ENCODE measurements at regions not wholly inside any gene's neighbourhood (a gene's known extent, or its start where the extent isn't known, plus 50 kb on each side); places are given as distances from the start of the nearest gene placed in this dataset.

DNA sequence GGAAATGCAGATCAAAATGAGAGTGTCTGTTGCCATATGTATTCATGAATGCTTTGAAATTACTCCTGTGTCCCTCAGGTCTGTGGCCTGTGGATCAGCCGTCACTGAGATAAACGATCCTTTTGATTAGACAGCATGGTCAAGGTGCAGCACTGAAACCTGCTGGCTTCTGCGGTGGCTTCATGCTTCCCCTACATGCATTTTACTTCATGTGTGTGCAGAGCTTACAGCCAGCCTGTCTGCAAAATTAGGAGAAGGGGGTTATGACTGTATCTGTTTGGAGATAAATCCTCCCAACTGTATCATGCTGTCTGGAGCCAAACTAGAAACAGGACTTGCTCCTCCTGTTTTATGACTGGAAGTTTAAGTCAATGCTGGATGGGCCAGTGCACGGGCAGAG is 71.0 kb upstream of the PLPP4 start:
- TF ChIP-seq, protein P1, sequence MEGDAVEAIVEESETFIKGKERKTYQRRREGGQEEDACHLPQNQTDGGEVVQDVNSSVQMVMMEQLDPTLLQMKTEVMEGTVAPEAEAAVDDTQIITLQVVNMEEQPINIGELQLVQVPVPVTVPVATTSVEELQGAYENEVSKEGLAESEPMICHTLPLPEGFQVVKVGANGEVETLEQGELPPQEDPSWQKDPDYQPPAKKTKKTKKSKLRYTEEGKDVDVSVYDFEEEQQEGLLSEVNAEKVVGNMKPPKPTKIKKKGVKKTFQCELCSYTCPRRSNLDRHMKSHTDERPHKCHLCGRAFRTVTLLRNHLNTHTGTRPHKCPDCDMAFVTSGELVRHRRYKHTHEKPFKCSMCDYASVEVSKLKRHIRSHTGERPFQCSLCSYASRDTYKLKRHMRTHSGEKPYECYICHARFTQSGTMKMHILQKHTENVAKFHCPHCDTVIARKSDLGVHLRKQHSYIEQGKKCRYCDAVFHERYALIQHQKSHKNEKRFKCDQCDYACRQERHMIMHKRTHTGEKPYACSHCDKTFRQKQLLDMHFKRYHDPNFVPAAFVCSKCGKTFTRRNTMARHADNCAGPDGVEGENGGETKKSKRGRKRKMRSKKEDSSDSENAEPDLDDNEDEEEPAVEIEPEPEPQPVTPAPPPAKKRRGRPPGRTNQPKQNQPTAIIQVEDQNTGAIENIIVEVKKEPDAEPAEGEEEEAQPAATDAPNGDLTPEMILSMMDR (IDR thresholded peaks at IDR 0.05), result no peak
- TF ChIP-seq POLR2A (IDR thresholded peaks at IDR 0.05) (no peak), EP300 (IDR thresholded peaks at IDR 0.05) (no peak)
